Stimulated activated naive CD4-positive, alpha-beta T cell treated with Interleukin-2 at 50 U/mL for 16 hours (primary cell): ENCODE measurements at regions not wholly inside any gene's neighbourhood (a gene's known extent, or its start where the extent isn't known, plus 50 kb on each side); places are given as distances from the start of the nearest gene placed in this dataset.
"Not testable (repeated sequence)": the region's sequence is repeated elsewhere in the genome, so short reads cannot be mapped to it uniquely, and the experiment has no call there.

ENCODE experiments used
- DNase-seq: peaks from one replicate; lab custom pipeline; 2025; lab: John Stamatoyannopoulos, UW

GRCh38 chr7:142568435-142569097, 180.7 kb upstream of the PRSS1 start:
- DNase-seq: no peak

- DNase-seq: no peak
Measured at GRCh38 chr7:142567201-142568075, 181.8 kb upstream of the PRSS1 start.

GRCh38 chr7:142566271-142566670, 183.0 kb upstream of the PRSS1 start:
- DNase-seq: no peak

GRCh38 chr7:142564125-142564524, 185.1 kb upstream of the PRSS1 start:
- DNase-seq: not testable (repeated sequence)

- DNase-seq: no peak
Measured at GRCh38 chr7:142563470-142563869, 185.8 kb upstream of the PRSS1 start.

- no peak for DNase-seq
Measured at GRCh38 chr7:142562688-142563087, 186.6 kb upstream of the PRSS1 start.

- not testable (repeated sequence) for DNase-seq
Measured at GRCh38 chr7:142561396-142561795, 187.9 kb upstream of the PRSS1 start.

- DNase-seq: not testable (repeated sequence)
Measured at GRCh38 chr7:142560770-142561169, 188.5 kb upstream of the PRSS1 start.

GRCh38 chr7:142560166-142560565, 189.1 kb upstream of the PRSS1 start:
- DNase-seq: no peak

- peak; percentile 22 for DNase-seq
Measured at GRCh38 chr7:142557971-142558582, 191.2 kb upstream of the PRSS1 start.

GRCh38 chr7:142556740-142557139, 192.5 kb upstream of the PRSS1 start:
- peak; percentile 10 for DNase-seq

GRCh38 chr7:142554560-142555532, 194.4 kb upstream of the PRSS1 start:
- no peak for DNase-seq

GRCh38 chr7:142553216-142553615, 196.1 kb upstream of the PRSS1 start:
- DNase-seq: no peak

- no peak for DNase-seq
Measured at GRCh38 chr7:142548978-142549377, 200.3 kb upstream of the PRSS1 start.

- DNase-seq: no peak
Measured at GRCh38 chr7:142546452-142546851, 202.8 kb upstream of the PRSS1 start.

GRCh38 chr7:142542942-142543341, 206.3 kb upstream of the PRSS1 start:
- DNase-seq: no peak

- DNase-seq: no peak
Measured at GRCh38 chr7:142542105-142542504, 207.2 kb upstream of the PRSS1 start.

- no peak for DNase-seq
Measured at GRCh38 chr7:142540371-142540770, 208.9 kb upstream of the PRSS1 start.

GRCh38 chr7:142539901-142540300, 209.4 kb upstream of the PRSS1 start:
- DNase-seq: no peak

- DNase-seq: no peak
Measured at GRCh38 chr7:142537760-142538159, 211.5 kb upstream of the PRSS1 start.

- peak; percentile 63 for DNase-seq
Measured at GRCh38 chr7:142535123-142535779, 214.0 kb upstream of the PRSS1 start.
